Esophagus muscularis mucosa (tissue), 4 donors: ENCODE measurements at regions not wholly inside any gene's neighbourhood (a gene's known extent, or its start where the extent isn't known, plus 50 kb on each side); places are given as distances from the start of the nearest gene placed in this dataset.

Experiments
- DNase-seq: peaks from one replicate; pipeline ENCODE4 v3.0.0-alpha.2; 2017; ENCODE audit errors: extremely low spot score
- H3K27ac ChIP-seq, 4 donors: fragments of 200-600 bp; sonication (generic); replicated peaks in 1 of 4; 1 replicate in 3 of 4; 2 replicates in 1 of 4; pipeline ENCODE4 v1.5.1; 2016 to 2019; ENCODE audit warnings: mild to moderate bottlenecking in 1 of 4
- H3K27me3 ChIP-seq, 4 donors: fragments of 200-600 bp; sonication (generic); one replicate each; pipeline versions ENCODE4 v1.5.1 to v1.6.0; 2016 to 2019
- H3K36me3 ChIP-seq, 4 donors: fragments of 200-600 bp; sonication (generic); one replicate each; pipeline ENCODE4 v1.5.1; 2016 to 2019
- H3K4me1 ChIP-seq, 4 donors: fragments of 200-600 bp; sonication (generic); one replicate each; pipeline ENCODE4 v1.5.1; 2016 to 2019
- H3K4me3 ChIP-seq, 4 donors: fragments of 200-600 bp; sonication (generic); 1 replicate in 2 of 4; 2 replicates in 2 of 4; pipeline ENCODE4 v1.5.1; 2016 to 2019; ENCODE audit warnings: mild to moderate bottlenecking in 4 of 4, moderate library complexity in 1 of 4
- H3K9me3 ChIP-seq, 4 donors: fragments of 200-600 bp; sonication (generic); 1 replicate in 3 of 4; 2 replicates in 1 of 4; pipeline ENCODE4 v1.5.1; 2016 to 2019
- CTCF ChIP-seq, 3 experiments: fragments of 200-600 bp in 2 of 3; fragments of 450-650 bp in 1 of 3; sonication (generic) in 2 of 3; IDR thresholded peaks; one replicate each; pipeline ENCODE4 v1.5.1; 2017 to 2019; ENCODE audit warnings: antibody characterized with exemption in 3 of 3, mild to moderate bottlenecking in 2 of 3, moderate library complexity in 1 of 3
- EP300 ChIP-seq: sonication (generic); formaldehyde crosslinking; IDR thresholded peaks from one replicate; pipeline ENCODE4 v1.6.1; 2017; ENCODE audit warnings: antibody characterized with exemption
- POLR2A ChIP-seq: fragments of 450-650 bp; IDR thresholded peaks from one replicate; pipeline ENCODE4 v1.6.1; 2017; ENCODE audit warnings: antibody characterized with exemption, moderate library complexity, mild to moderate bottlenecking, low read depth
- POLR2AphosphoS5 ChIP-seq, 2 donors: sonication (generic); formaldehyde crosslinking; IDR thresholded peaks; one replicate each; pipeline ENCODE4 v1.6.1; 2017; ENCODE audit warnings: antibody characterized with exemption in 2 of 2
- WGBS: methylation state at CpG from one replicate; pipeline ENCODE4 v1.1.5; 2018; 5-methylcytosine and 5-hydroxymethylcytosine counted together
- intact Hi-C: fragments of 100-400 bp; cut with DNase I; formaldehyde crosslinking; loops from one replicate; pipeline ENCODE4 v1.15.1; 2023

- TF ChIP-seq CTCF (IDR thresholded peaks at IDR 0.05) = no peak
- no peak for TF ChIP-seq POLR2A
- no peak for TF ChIP-seq POLR2AphosphoS5 (IDR thresholded peaks at IDR 0.05)
- TF ChIP-seq EP300 = no peak
- WGBS = 94% methylated on average over 17 of the region's 17 CpGs
- Histone ChIP-seq H3K27me3 (no peaks in the 10 kb centered on the region), H3K36me3 (no peaks in the 10 kb centered on the region), H3K4me3 (no peak overlapping the region), H3K4me1 (no peaks in the 10 kb centered on the region), H3K27ac (no peak overlapping the region), H3K9me3 (no peaks in the 10 kb centered on the region)
- intact Hi-C loops = no loop called here
- no peak for DNase-seq
Measured at GRCh38 chr4:12538162-12538561, 946.0 kb downstream of the RAB28 start.

DNA sequence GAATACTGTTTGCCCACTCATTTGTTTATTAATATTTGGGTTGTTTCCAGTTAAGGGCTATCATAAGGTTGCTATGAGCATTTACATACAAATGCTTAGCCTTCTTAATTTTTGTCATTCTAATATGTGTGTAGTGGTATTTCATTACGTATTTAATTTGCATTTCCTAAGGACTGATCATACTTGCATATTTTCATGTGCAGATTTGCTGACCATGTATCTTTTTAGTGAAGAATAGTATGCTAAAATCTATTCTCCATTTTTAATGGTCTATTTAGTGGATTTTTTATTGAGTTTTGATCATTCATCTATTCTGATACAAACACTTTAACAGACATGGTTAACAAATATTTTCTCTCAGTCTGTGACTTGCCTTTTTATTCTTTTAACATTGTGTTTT is 949.5 kb downstream of the RAB28 start:
- Histone ChIP-seq H3K4me1 (no peaks in the 10 kb centered on the region), H3K9me3 (no peaks in the 10 kb centered on the region), H3K4me3 (no peak overlapping the region), H3K36me3 (no peaks in the 10 kb centered on the region), H3K27me3 (no peaks in the 10 kb centered on the region), H3K27ac (no peak overlapping the region)
- DNase-seq = no peak
- intact Hi-C loops = no loop called here
- 77% methylated on average over 1 of the region's 1 CpG for WGBS
- TF ChIP-seq POLR2AphosphoS5 (IDR thresholded peaks at IDR 0.05) (no peak), POLR2A (no peak), CTCF (IDR thresholded peaks at IDR 0.05) (no peak), EP300 (no peak)

- H3K27me3 ChIP-seq = no peaks in the 10 kb centered on the region
- no peak for TF ChIP-seq POLR2A
- H3K9me3 ChIP-seq = peaks cover 0 to 8% (median 0%) of the 10 kb centered on the region in 4 donors
- no peaks in the 10 kb centered on the region for H3K4me1 ChIP-seq
- H3K27ac ChIP-seq = no peak overlapping the region
- DNase-seq = no peak
- intact Hi-C loops = no loop called here
- H3K4me3 ChIP-seq = no peak overlapping the region
- H3K36me3 ChIP-seq = no peaks in the 10 kb centered on the region
Measured at GRCh38 chr4:12519426-12519825, 964.7 kb downstream of the RAB28 start.

- H3K4me1 ChIP-seq = no peaks in the 10 kb centered on the region
- intact Hi-C loops = no loop called here
Measured at GRCh38 chr4:12507868-12508481, 976.2 kb downstream of the RAB28 start.

DNA sequence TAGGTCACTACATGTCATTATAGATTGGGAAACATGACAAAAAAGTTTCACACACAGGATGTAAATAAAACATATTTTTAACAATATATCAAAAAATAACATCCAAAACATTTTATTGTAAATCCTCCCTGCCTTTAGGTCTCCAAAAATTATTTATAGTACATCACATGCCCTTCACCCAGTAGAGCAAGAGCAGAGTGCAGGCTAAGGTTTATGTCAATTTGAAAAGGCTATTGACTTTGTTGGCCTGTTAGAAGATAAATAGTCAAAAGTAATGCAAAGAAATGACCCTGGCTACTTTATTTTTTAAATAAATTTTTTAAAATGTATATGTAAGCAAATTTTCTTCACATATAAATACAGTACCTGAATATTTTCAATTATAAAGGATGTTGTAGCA is 983.7 kb downstream of the RAB28 start:
- Histone ChIP-seq H3K4me3 (no peak overlapping the region), H3K27ac (no peak overlapping the region), H3K27me3 (no peaks in the 10 kb centered on the region), H3K4me1 (no peaks in the 10 kb centered on the region), H3K9me3 (no peaks in the 10 kb centered on the region), H3K36me3 (no peaks in the 10 kb centered on the region)
- intact Hi-C loops = no loop called here
- no peak for DNase-seq
- TF ChIP-seq CTCF (IDR thresholded peaks at IDR 0.05) (no peak), EP300 (no peak), POLR2A (no peak), POLR2AphosphoS5 (IDR thresholded peaks at IDR 0.05) (no peak)

More at GRCh38 chr4:12507868-12508481, 976.2 kb downstream of the RAB28 start:
- Histone ChIP-seq H3K4me3 (no peak overlapping the region), H3K9me3 (no peaks in the 10 kb centered on the region), H3K27me3 (no peaks in the 10 kb centered on the region), H3K27ac (no peak overlapping the region), H3K36me3 (no peaks in the 10 kb centered on the region)
- 84% methylated on average over 2 of the region's 2 CpGs for WGBS
- no peak for TF ChIP-seq POLR2A
- DNase-seq = no peak

DNA sequence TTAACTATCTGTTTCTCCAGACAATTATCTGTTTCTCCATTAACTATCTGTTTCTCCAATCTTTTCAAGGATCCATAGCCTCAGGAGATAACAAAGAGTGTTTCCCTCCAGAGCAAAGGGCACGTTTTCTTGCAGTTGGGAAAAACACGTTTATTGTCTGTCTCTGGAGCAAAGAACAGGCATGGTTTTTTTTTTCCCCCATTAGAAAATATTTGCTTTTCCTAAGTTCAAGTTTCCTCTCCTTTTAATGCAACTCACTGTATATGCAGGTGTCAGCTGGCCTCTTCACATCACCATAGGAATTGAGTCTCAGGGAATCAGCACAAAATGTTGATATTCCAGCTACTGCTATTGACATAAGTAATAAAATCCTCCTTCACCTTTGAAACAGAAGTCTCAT is 984.4 kb downstream of the RAB28 start:
- no peak overlapping the region for H3K27ac ChIP-seq
- H3K36me3 ChIP-seq = no peaks in the 10 kb centered on the region
- intact Hi-C loops = no loop called here
- H3K4me3 ChIP-seq = no peak overlapping the region
- TF ChIP-seq POLR2A (no peak), CTCF (IDR thresholded peaks at IDR 0.05) (no peak), POLR2AphosphoS5 (IDR thresholded peaks at IDR 0.05) (no peak), EP300 (no peak)
- H3K4me1 ChIP-seq = no peaks in the 10 kb centered on the region
- WGBS = 63% methylated on average over 2 of the region's 2 CpGs
- H3K9me3 ChIP-seq = no peaks in the 10 kb centered on the region
- DNase-seq = no peak
- no peaks in the 10 kb centered on the region for H3K27me3 ChIP-seq
